GM21447 (cell line): ENCODE measurements at regions not wholly inside any gene's neighbourhood (a gene's known extent, or its start where the extent isn't known, plus 50 kb on each side); places are given as distances from the start of the nearest gene placed in this dataset.
A peak's percentile ranks its signal among the peaks of the same experiment; 100 is the strongest.
"Not testable (repeated sequence)": the region's sequence is repeated elsewhere in the genome, so short reads cannot be mapped to it uniquely, and the experiment has no call there.

Experiments
- ATAC-seq: cut with Tn5 transposase; IDR thresholded peaks from one replicate; pipeline ENCODE4 v1.9.1; 2021; ENCODE audit not compliant: unreplicated experiment

DNA sequence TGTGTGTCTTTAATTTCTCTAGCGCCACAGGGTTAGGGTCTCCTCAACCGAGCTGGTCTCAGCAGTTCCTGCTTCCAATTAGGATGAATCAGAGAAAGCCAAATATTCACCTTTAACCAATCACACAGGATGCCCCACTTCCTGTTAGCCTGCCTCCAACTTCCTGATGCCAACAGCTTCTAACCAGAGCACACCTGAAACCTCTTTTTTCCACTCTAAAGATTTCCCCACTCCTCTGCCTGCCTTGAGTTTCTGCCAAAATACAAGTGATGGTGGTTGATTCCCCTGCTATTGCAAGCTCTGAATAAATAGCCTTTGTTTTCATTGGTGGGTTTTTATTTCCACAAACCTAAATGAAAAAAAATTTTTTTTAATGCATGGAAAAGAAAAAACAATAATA, 144.7 kb upstream of the UST start:
- no peak for ATAC-seq

DNA sequence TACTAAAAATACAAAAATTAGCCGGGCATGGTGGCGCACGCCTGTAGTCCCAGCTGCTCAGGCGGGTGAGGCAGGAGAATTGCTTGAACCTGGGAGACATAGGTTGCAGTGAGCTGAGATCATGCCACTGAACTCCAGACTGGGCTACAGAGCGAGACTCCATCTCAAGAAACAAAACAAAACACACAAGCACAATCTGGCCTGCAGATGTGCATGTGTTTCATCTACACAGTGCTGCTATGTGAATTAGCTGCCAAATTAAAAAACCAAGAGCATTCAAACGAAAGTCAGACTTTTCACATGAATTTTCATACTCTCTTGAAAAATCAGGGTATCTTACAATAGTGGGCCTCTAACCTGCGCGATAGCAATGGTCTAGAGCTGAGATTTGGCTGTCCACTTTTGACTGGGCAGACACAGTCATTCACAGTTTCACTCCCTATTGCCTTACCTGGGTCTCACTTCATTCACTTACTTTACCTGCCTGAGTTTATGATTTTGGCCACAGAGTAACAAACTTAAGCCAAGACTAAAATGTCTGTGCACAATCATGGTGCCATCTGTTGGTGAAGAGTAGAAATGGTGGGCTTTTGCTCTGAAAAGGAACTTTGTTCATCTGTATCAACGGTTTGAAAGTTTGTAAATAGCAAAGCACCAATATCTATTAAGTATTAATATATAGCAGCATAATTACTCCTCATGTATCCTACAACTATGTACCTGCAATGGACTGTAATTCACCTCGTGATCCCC, 138.5 kb upstream of the UST start:
- no peak for ATAC-seq

DNA sequence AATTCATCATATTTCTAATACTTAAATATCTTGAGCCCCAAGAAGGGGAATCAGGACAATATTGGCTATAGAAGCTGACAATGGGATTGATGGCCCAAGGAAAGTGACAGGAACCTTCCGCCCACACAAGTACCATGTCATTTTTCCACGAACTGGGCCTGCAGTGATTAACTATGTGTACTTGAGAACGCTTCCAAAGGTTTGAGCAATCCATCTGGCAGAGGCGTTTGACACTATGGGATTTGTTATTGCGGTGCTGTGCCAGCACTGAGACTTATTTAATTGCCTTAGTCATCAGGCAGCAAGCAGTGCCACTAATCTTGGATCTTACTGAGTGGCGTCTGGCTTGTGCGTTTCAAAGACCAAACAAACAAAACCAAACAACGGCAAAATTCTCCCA, 135.6 kb upstream of the UST start:
- ATAC-seq = no peak

DNA sequence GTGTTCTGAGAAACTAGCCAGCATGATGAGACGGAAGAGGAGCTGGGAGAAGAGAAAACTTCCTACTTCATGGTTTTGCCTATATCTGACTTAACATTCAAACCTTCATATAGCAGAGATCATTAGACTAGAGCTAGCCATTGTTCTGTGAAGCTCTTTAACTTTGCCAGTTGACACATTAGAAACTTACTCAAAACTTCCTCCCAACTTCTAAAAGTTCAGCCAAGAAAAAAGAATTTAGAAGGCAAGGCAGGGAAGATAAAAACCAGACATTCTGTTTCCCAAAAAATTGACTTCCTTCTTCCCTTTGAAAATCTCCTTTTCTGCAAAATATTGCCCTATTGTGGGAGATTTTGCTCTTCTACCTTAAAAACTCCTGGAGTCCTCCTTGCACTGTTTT, 134.8 kb upstream of the UST start:
- no peak for ATAC-seq

DNA sequence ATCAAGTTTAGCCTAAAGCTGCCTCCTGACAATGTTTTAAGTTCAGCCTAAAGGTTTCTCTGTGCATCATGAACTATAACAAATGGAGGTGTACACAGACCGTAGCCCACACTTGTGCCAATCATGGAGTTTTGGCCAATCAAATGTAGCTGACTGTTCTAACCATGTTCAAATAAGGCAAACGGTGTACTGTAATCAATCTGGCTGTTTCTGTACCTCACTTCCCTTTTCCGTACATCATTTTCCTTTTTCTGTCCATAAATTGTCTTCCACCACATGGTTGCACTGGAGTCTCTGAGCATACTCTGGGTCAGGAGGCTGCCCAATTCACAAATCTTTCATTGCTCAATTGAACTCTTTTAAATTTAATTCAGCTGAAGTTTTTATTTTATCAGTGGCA, 132.2 kb upstream of the UST start:
- no peak for ATAC-seq

DNA sequence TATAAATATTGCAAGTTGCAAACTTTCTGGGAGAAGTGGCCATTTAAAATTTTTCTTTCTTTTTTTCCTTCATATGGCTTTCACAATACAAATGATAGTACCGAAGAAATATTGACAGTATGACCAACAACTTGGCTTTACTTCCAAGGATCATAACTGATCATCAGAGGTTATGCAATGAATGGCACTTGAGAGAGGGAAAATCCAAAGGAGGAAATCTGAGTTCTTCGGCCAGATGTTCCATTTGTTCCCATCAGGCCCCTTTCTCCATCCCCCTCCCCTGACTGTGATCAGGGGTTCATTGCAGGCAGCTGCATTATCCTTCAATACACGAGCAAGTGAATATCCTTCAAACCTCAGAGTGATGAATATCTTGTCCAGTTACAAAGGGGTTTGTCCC, 130.0 kb upstream of the UST start:
- ATAC-seq = no peak

DNA sequence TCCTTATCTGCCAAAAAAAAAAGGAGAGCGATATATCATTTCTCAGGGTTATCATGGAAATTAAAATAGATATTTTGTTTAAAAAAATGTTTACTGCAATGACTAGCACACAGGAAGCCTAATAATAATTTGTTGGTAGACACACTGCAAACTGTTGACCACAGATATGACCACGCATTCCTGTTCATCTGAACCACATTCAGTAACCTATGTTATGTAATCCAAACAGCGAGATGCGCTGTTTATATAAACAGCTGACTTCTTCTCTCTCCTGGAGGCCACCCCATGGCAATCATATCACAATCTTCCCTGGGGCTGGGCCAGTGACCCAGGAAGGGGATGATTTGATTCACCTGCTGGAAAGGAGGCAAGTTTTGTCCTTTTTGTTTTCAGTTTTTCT, 129.3 kb upstream of the UST start:
- no peak for ATAC-seq

DNA sequence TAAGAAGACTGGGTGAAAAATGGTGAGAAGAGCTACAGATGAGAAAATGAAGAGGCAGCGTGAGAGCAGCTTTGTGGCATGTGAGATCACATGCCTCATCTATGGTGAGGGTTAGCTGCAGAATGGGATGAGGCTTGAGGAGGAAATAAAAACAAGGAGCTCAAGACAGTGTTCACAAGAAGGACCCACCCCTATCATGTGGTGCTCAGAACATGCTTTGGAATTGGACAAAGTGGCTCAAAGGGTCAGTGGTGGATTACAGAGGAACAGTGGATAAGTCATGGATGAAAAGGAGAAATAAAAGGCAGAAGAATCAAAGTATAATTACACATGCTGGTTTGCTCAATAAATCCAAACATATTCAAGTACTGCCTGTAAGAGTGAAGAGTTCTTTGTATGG, 126.9 kb upstream of the UST start:
- no peak for ATAC-seq

DNA sequence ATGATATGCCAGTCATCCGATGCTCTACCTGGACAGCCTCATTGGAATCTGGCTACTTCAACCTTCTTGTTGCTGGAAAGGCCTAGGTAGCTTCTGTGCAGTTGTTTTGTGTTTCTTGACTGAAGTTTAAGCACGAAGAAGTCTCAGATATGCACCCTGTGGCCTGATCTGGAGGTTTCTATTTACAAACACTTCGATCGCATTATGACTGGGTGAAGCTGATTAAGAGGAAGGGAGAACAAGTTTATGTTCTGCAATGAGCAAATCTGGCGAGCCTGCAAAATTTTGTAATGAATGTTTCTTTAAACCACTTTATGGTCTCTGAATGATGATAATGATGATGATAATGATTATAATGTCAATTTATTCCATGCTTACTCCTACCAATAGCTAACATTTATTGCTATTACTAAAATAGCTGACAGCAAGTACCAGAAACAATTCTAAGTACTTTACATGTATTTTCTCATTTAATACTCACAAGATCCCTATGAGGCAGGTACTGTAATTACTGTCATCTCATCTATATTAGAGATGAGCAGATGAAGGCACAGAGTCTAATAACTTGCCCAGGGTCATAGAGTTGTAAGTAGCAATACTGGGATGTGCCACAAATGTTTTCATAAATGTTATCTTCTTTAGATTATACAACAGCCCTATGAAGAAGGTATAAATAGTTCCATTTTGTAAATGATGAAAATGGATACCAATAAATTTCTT, 126.1 kb upstream of the UST start:
- ATAC-seq = peak; percentile 63

DNA sequence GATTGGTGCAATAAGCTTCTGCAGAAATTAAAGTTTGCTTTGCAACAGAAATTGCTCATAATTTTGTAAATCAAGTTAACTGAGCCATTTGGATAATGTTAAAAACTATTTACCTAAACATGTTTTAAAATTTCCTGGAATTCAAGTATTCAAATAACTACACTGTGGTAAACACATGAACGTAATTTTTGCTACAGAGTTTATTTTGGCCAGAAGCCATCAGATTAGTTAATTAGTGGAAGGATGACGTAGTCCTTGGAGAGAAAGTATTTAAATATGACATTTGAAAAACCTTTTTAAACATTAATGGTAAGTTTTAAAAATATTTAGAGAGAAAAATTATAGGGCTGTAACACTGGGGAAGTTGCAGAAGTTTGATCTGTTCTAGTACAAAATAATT, 121.2 kb upstream of the UST start:
- ATAC-seq = no peak

DNA sequence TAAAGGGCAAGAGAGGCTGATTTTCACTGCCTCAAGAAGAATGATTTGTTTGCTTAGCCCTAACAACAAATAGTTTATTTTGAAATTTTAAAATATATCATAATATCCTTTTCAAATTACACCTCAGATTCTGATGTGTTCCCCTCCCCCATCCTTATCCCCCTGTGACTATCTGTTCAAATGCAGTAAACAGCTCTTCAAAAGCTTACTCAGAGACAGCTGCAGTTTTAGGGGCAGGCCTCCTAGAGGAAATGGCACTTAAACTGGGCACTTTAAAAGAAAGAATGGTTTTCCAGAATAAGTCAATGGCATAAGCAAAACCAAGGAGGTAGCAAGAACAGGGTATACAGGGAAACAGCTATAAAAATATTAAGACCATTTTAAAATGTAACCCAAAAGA, 118.6 kb upstream of the UST start:
- ATAC-seq = no peak

DNA sequence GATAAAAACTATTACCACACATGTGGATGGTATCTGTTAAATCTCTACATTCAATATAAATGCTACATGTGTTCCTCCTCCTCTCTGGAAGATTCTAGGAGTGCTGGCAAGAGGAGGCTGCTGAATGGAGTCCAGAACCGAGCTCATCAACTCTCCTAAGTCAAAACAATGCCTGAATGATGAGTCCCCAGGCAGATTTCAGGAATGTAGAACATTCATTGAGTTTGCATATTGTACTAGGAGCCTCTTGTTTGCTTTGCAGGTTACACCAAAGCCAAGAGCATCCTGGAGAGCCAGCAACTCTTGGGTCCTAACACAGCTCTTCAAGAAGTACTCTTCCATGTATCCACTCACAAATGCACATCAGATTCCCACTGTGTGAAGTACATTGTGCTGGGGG, 117.6 kb upstream of the UST start:
- no peak for ATAC-seq

DNA sequence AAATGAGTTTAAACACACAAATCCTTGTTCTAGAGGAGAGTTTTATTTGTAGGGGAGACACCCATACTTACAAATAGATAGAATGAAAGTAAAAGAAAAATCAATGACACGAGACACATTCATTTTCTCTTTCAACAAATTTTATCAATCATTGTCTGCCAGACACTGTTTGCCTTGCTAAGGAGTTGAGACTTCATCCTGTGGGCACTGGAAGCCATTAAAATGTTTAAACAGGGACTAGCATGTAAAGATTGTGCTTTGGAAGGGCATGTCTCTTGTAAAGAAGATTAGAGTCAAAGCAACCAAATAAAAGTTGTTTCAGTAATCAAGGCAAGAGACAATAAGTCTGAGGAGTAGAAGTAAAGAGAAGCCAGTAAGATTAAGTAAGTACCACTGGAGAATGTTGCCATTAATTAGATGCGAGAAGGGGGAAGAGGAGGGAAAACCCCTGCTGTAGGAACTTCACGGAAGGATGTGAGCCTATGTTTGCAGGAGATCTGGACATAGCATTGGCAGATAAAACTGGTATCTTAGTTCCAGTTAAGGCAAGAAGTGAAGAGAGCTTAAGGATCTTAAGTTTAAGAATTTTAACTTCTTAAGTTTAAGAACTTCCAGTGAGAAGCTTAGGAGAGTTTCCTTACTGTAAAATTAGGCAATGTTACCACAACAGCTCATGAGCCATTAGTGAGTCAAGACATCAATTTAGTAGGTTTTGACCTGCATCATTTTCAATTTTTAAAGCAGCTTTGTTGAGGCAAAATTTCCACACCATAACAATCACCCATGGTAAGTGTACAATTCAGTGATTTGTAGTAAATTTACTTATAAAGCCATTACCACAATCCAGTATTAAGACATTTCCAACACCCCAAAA, 117.0 kb upstream of the UST start:
- ATAC-seq = no peak

DNA sequence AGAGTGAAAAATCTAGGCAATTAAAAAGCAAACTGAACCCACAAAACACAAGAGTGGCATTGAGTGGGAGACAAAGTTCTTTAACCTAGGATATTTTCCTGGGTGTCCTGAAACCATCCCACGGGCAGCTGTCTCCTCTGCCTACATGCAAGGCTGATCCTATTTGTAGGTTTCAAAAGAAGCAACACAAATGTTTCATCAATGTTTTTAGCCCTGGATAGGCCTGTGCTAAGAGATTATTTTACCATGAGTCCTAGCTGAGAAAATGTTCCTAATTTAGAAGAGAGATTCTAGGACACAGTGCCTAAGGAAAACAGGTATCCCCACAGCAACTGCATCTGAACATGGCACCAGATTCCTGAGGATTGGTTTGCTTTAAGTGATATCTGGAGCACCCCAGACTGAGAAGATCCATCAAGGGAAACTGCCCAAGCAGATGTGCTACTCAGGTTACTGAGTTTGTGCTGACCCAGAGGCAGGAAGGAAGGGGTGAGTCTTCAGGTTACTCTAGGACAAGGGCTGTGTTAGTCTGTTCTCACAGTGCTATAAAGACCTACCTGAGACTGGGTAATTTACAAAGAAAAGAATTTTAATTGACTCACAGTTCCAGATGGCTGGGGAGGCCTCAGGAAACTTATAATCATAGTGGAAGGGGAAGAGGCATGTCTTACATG, 111.6 kb upstream of the UST start:
- no peak for ATAC-seq

DNA sequence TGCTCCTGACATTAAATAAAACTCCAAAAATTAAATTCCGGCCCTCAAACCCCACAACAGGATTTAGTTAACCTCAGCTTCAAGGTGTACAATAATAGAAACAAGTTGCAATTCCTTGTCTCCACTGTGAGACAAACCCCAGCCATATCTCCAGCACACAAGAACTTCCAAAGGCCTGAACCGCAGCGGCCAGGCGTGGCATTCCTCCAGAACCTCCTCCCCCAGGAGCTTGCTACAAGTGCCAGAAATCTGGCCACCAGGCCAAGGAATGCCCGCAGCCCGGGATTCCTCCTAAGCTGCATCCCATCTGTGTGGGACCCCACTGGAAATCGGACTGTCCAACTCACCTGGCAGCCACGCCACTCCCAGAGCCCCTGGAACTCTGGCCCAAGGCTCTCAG, 105.0 kb upstream of the UST start:
- ATAC-seq = not testable (repeated sequence)

DNA sequence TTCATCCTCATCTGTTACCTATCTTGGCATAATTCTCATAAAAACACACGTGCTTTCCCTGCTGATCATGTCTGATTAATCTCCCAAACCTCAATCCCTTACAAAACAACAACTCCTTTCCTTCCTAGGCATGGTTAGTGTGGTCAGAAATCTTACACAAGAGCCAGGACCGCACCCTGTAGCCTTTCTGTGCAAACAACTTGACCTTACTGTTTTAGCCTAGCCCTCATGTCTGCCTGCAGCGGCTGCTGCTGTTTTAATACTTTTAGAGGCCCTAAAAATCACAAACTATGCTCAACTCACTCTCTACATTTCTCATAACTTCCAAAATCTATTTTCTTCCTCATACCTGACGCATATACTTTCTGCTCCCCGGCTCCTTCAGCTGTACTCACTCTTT, 103.6 kb upstream of the UST start:
- not testable (repeated sequence) for ATAC-seq

DNA sequence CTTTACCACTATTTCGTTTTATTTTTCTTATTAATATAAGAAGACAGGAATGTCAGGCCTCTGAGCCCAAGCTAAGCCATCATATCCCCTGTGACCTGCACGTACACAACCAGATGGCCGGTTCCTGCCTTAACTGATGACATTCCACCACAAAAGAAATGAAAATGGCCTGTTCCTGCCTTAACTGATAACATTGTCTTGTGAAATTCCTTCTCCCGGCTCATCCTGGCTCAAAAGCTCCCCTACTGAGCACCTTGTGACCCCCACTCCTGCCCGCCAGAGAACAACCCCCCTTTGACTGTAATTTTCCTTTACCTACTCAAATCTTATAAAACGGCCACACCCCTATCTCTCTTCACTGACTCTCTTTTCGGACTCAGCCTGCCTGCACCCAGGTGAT, 101.8 kb upstream of the UST start:
- not testable (repeated sequence) for ATAC-seq

DNA sequence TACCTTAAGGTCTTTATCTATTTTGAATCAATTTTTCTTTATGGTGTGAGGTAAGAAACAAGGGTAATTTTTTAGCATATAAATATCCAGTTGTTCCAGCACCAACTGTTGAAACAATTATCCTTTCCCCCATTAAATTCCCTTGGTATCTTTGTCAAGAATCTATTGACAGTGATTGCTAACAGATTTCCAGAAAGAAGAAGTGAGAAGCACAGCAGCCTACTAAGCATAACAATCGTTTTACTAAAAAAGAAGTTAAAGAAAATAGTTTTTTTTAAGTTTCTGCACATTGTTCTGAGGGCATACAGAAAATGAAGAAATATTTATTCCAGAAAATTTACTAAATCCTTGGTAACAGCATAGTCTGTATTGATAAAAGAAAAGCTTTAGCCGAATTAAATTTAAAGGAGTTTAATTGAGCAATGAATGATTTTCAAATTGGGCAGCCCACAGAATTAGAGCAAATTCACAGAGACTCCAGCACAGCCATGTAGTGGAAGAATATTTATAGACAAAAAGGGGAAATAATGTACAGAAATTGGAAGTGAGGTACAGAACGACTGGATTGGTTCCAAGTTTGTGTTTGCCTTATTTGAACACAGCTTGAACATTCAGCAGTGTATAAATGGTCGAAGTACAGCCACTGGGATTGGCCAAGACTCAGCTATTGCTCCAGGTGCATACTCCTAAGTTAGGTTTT, 97.9 kb upstream of the UST start:
- ATAC-seq = no peak

DNA sequence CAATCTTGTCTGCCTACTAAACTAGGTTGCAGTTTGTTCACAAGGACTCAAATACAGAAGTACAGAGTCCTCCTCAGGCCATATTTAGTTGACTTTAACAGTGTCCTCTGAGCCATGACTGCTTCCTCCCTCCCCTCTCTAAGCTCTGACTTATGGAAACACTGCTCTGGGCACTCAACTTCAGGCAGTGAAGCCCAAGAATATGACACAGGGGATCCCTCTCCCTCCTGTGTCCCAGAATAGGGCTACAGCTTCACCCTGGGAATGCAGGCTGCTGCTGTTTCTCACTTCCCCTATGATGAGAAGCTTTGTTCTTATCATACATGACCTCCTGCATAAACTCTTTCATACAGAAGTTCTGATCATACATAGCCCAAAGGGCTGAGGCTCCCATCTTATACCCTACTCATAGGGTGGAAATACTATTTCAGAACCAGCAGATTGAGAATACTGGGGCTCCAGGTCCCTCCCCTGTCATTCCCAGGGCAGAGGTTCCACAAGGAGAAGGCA, 97.3 kb upstream of the UST start:
- no peak for ATAC-seq

DNA sequence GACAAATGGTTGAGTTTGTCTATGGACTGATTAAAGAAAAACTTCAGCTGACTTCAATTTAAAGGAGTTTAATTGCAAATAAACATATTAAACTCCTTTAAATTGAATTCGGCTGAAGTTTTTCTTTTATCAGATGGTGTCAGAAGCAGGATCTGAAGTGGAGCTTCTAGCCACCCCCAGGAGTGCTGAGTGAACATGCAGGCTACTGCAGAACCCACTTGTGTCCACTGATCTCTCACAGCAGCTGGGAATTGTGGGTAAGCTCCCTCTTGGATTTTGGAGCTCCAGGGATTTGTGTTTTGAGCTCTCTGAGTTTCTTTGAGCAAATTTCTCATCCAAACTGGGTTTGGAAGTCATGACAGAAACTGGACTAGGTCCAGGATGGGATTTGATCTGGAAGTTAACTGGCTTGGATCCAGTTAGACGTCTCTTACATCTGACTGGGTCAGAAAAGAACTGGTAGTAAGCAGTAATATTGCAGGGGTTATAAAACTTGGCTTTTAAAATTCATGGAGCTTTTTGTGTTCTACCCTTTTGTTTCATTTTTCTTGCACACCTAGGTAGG, 95.8 kb upstream of the UST start:
- ATAC-seq = no peak
